ENCODE measurements at regions not wholly inside any gene's neighbourhood (a gene's known extent, or its start where the extent isn't known, plus 50 kb on each side); places are given as distances from the start of the nearest gene placed in this dataset.

DNA sequence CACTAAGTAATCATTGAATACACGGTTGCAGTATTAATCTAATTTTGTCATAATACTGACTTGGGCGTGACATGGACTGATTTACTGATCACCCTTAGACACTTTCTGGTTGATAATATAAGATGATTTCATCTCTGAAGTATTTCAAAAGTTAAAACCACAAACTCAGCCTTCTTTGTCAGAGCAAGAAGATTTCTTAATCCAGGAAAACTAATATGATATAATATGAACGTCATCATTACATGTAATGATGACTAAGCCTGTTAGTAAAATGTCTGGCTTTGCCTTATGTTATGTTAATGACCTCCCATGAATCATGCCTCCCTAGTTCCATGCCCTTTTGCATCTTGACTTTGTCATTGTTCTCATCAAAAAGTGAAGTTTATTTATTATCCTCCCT, 1325.0 kb upstream of the CDH2 start:
- H3K14ac ChIP-seq (ENCODE audit: insufficient read depth, low read length): no peak overlapping the region
- Mint-ChIP-seq H3K9me3 (peaks cover 2 to 6% of the 10 kb centered on the region in 2 experiments; a peak in 1 of 5 replicates), H3K4me1 (peaks cover 0 to 2% of the 10 kb centered on the region in 2 experiments; a peak in 1 of 4 replicates), H3K36me3 (ENCODE audit: insufficient read depth in 1 of 3, low read depth in 3 of 3) (no peaks in the 10 kb centered on the region; a peak in 2 of 7 replicates), H3K27me3 (ENCODE audit: low read depth) (no peaks in the 10 kb centered on the region), H3K4me3 (no peak overlapping the region), H3K27ac (no peak overlapping the region; a peak in 1 of 7 replicates)
- H3K79me1 ChIP-seq (ENCODE audit: insufficient read depth, low read depth, low read length, poor library complexity, severe bottlenecking): no peaks in the 10 kb centered on the region
- no peak overlapping the region for H2BK120ac ChIP-seq (ENCODE audit: low read depth, low read length, poor library complexity, severe bottlenecking)
- H4K20me1 ChIP-seq (ENCODE audit: control insufficient read depth, insufficient read depth, insufficient read length): no peaks in the 10 kb centered on the region
- no peaks in the 10 kb centered on the region for H3K4me1 ChIP-seq (ENCODE audit: insufficient read depth, low read length)
- H3K27me3 ChIP-seq (ENCODE audit: insufficient read depth, low read length): no peaks in the 10 kb centered on the region
- TF ChIP-seq, protein P1, sequence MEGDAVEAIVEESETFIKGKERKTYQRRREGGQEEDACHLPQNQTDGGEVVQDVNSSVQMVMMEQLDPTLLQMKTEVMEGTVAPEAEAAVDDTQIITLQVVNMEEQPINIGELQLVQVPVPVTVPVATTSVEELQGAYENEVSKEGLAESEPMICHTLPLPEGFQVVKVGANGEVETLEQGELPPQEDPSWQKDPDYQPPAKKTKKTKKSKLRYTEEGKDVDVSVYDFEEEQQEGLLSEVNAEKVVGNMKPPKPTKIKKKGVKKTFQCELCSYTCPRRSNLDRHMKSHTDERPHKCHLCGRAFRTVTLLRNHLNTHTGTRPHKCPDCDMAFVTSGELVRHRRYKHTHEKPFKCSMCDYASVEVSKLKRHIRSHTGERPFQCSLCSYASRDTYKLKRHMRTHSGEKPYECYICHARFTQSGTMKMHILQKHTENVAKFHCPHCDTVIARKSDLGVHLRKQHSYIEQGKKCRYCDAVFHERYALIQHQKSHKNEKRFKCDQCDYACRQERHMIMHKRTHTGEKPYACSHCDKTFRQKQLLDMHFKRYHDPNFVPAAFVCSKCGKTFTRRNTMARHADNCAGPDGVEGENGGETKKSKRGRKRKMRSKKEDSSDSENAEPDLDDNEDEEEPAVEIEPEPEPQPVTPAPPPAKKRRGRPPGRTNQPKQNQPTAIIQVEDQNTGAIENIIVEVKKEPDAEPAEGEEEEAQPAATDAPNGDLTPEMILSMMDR (conservative IDR thresholded peaks at IDR 0.05): no peak
- no peak for DNase-seq
- H3K23me2 ChIP-seq (ENCODE audit: insufficient read length, low read depth, low read length, poor library complexity, severe bottlenecking): no peaks in the 10 kb centered on the region
- H2BK15ac ChIP-seq (ENCODE audit: low read depth, low read length): no peak overlapping the region
- H2BK12ac ChIP-seq (ENCODE audit: insufficient read length, low read depth, low read length): no peak overlapping the region
- H3K23ac ChIP-seq (ENCODE audit: insufficient read length, low read depth, low read length): no peak overlapping the region
- H3K9ac ChIP-seq (ENCODE audit: extremely low read depth, insufficient read length, low read length): no peak overlapping the region
- no peak overlapping the region for H3K4me2 ChIP-seq (ENCODE audit: insufficient read depth, insufficient read length, low read length)
- H2AFZ ChIP-seq (ENCODE audit: low read length): no peak overlapping the region
- H3K9me3 ChIP-seq (ENCODE audit: control insufficient read depth, low read depth, low read length): no peaks in the 10 kb centered on the region
- no peak overlapping the region for H3K18ac ChIP-seq (ENCODE audit: insufficient read length, low read depth, low read length)
- no peak overlapping the region for H4K91ac ChIP-seq (ENCODE audit: insufficient read length, low read depth, low read length)
- H3K79me2 ChIP-seq (ENCODE audit: insufficient read depth, low read length): no peaks in the 10 kb centered on the region
- H2AK5ac ChIP-seq (ENCODE audit: insufficient read length, low read length): no peak overlapping the region
- H2BK5ac ChIP-seq (ENCODE audit: insufficient read length, low read length): no peak overlapping the region
- H3K4ac ChIP-seq (ENCODE audit: low read depth, low read length): no peak overlapping the region
- no peak overlapping the region for H3T11ph ChIP-seq (ENCODE audit: low read length)
- H2BK20ac ChIP-seq (ENCODE audit: low read depth, low read length, poor library complexity, severe bottlenecking): no peak overlapping the region
- no CpG with 5 or more reads among the region's 3 CpGs for WGBS (ENCODE audit: extremely low coverage, insufficient read length, low lambda C conversion rate)
- H4K5ac ChIP-seq (ENCODE audit: insufficient read length, low read depth, low read length): no peak overlapping the region
- no peak overlapping the region for H3K27ac ChIP-seq (ENCODE audit: insufficient read length, low read depth, low read length)
- H4K8ac ChIP-seq (replicated peaks; ENCODE audit: insufficient read length, low read depth, low read length): no peak overlapping the region
- H3K56ac ChIP-seq (ENCODE audit: insufficient read length, low read depth, low read length): no peak overlapping the region
